Endothelial cell of umbilical vein (primary cell): ENCODE measurements at regions not wholly inside any gene's neighbourhood (a gene's known extent, or its start where the extent isn't known, plus 50 kb on each side); places are given as distances from the start of the nearest gene placed in this dataset.

Experiments
- BruUV-seq: library from RNA; stranded (reverse); fragments of 400-500 nt; replicated peaks from 2 replicates; lab custom pipeline; 2021; lab: Mats Ljungman, UMichigan
- CTCF ChIA-PET: fragments of 300-600, 350-600 bp; sonication (Branson Sonifier 250); formaldehyde crosslinking; loops from one replicate; lab custom pipeline; 2021; ENCODE audit warnings: antibody characterized with exemption, inconsistent platforms; lab: Charles Lee
- POLR2A ChIA-PET: fragments of 300-600, 350-600 bp; sonication (Branson Sonifier 250); formaldehyde crosslinking; loops from one replicate; lab custom pipeline; 2021; ENCODE audit warnings: antibody characterized with exemption, inconsistent platforms; lab: Charles Lee
- DNase-seq: peaks from one replicate; pipeline ENCODE4 v3.0.0-alpha.2; 2011; ENCODE audit warnings: low read depth, low spot score
- FAIRE-seq: peaks from 2 replicates; lab custom pipeline; 2011; peaks lifted over from hg19 to GRCh38; lab: Jason Lieb, UNC
- H2AFZ ChIP-seq: 2 replicates; pipeline ENCODE4 v1.6.0; 2012; ENCODE audit warnings: low read depth, low read length, control low read depth, inconsistent platforms
- H3K27ac ChIP-seq: 2 replicates; pipeline ENCODE4 v1.5.1; 2011; ENCODE audit warnings: low read depth, mild to moderate bottlenecking, control low read depth, low read length, moderate library complexity; ENCODE audit not compliant: insufficient read depth
- H3K27me3 ChIP-seq, 2 experiments: 2 replicates each; pipeline versions ENCODE4 v1.6.0 to v1.6.1; 2011; ENCODE audit warnings: low read length in 2 of 2, mixed read lengths in 1 of 2; ENCODE audit not compliant: control insufficient read depth in 2 of 2, insufficient read depth in 2 of 2
- H3K36me3 ChIP-seq, 2 experiments: 2 replicates in 1 of 2; 3 replicates in 1 of 2; pipeline ENCODE4 v1.5.1; 2011; ENCODE audit warnings: low read length in 2 of 2, mild to moderate bottlenecking in 1 of 2, moderate library complexity in 1 of 2; ENCODE audit not compliant: control insufficient read depth in 2 of 2, insufficient read depth in 2 of 2; ENCODE audit errors: extremely low read depth in 1 of 2
- H3K4me1 ChIP-seq: 3 replicates; pipeline ENCODE4 v1.5.1; 2011; ENCODE audit warnings: mild to moderate bottlenecking, low read length; ENCODE audit not compliant: control insufficient read depth, insufficient read depth; ENCODE audit errors: extremely low read depth
- H3K4me2 ChIP-seq: 2 replicates; pipeline ENCODE4 v1.6.1; 2011; ENCODE audit warnings: low read length, control low read depth, mixed read lengths; ENCODE audit not compliant: insufficient read depth
- H3K4me3 ChIP-seq, 3 experiments: fragments of 200-600 bp in 1 of 3; sonication (generic), shearing (Covaris generic) in 1 of 3; replicated peaks in 1 of 3; 2 replicates each; pipeline ENCODE4 v1.5.1; 2011 to 2016; ENCODE audit warnings: control low read depth in 3 of 3, low read length in 3 of 3, mild to moderate bottlenecking in 2 of 3, inconsistent platforms in 1 of 3, low read depth in 1 of 3, moderate library complexity in 1 of 3; ENCODE audit not compliant: insufficient read depth in 1 of 3
- H3K79me2 ChIP-seq: 2 replicates; pipeline ENCODE4 v1.6.0; 2012; ENCODE audit warnings: low read length, inconsistent platforms; ENCODE audit not compliant: control insufficient read depth, insufficient read depth
- H3K9ac ChIP-seq: replicated peaks from 2 replicates; pipeline ENCODE3; 2011; ENCODE audit warnings: low read length, control low read depth; ENCODE audit not compliant: insufficient read depth; ENCODE audit errors: extremely low read depth
- H3K9me1 ChIP-seq: replicated peaks from 3 replicates; pipeline ENCODE4 v1.6.0; 2011; ENCODE audit warnings: mild to moderate bottlenecking, low read length; ENCODE audit not compliant: control insufficient read depth, insufficient read depth; ENCODE audit errors: extremely low read depth
- H3K9me3 ChIP-seq: replicated peaks from 2 replicates; pipeline ENCODE4 v1.5.1; 2012; ENCODE audit warnings: low read length, inconsistent platforms; ENCODE audit not compliant: control insufficient read depth, insufficient read depth
- H4K20me1 ChIP-seq: replicated peaks from 2 replicates; pipeline ENCODE3; 2011; ENCODE audit warnings: mild to moderate bottlenecking, low read length; ENCODE audit not compliant: control insufficient read depth, insufficient read depth; ENCODE audit errors: extremely low read depth
- CTCF ChIP-seq, 2 donors: IDR thresholded peaks; 1 replicate in 1 of 2; 2 replicates in 1 of 2; pipeline ENCODE4 v1.5.1; 2011; ENCODE audit warnings: low read length in 2 of 2, mild to moderate bottlenecking in 2 of 2, moderate library complexity in 2 of 2, control low read depth in 1 of 2, inconsistent platforms in 1 of 2, low read depth in 1 of 2; ENCODE audit not compliant: insufficient read depth in 1 of 2; ENCODE audit errors: extremely low read depth in 1 of 2
- JUN ChIP-seq: IDR thresholded peaks from 2 replicates; pipeline ENCODE4 v1.6.1; 2011; ENCODE audit warnings: borderline replicate concordance, low read depth; ENCODE audit not compliant: insufficient read length, insufficient read depth
- MAX ChIP-seq: IDR thresholded peaks from 2 replicates; pipeline ENCODE4 v1.6.1; 2011; ENCODE audit not compliant: insufficient read depth, insufficient read length
- POLR2A ChIP-seq: IDR thresholded peaks from 2 replicates; pipeline ENCODE4 v1.6.1; 2012; ENCODE audit warnings: low read depth, mild to moderate bottlenecking, control low read depth, low read length
- dilution Hi-C: fragments of 300-500 bp; cut with MboI; formaldehyde crosslinking; loops from one replicate; pipeline ENCODE4 v1.15.0; 2019; ENCODE audit warnings: low sequenced_read_pairs; ENCODE audit not compliant: extremely low pct_ligation_motif_present
- intact Hi-C: fragments of 100-400 bp; cut with micrococcal nuclease; formaldehyde crosslinking; loops from one replicate; pipeline ENCODE4 v1.10.0; 2022

DNA sequence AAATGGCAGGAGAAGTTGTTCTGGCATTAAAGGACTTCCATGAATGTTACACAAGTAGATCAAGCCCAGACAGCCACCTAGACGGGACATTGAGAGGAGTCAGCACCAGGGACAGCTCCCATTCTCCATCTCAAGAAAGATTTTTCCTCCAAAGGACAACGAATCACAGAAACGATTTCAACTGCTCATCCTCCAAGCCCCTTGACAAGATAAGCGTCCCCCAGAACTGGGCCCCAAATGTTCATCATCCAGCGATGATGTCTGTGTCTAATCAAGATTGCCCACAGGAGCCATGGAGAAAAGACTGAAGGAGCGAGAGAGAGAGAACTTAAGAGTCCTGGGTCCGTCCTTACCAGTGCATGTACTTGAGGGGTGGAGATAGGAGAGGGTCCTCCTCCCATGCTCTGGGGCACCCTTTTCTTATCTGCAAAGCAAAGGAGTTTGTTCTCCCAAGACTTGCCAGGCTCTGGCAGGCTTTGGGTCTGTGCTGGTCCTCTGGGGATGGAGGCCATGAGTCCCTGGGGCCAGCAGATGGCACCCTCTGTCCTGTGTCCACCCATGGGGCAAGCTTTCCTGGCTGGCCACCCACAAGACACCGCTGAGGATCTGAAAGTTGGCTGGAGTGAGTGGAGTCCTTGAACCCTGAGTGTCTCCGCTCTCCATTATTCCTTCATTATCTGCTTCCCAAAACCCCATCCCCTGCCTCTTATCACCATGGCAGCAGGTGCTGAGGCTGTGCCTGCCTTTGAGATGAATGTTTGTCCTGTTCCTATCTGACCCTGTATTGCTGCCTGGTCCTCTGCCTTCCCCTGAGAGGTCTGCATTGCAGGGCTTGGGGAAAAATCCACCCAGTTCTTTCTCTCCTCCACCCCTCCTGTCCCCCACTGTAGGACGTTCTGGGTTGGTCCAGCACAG, 164.6 kb downstream of the ACTL8 start:
- no peak overlapping the region for H2AFZ ChIP-seq
- CTCF ChIA-PET: no interaction called here
- DNase-seq: no peak
- H3K4me1 ChIP-seq: no peaks in the 10 kb centered on the region
- H3K9ac ChIP-seq: no peak overlapping the region
- BruUV-seq: no TSS peak
- H3K4me3 ChIP-seq: no peak overlapping the region
- no peak for TF ChIP-seq JUN
- no peak for TF ChIP-seq MAX
- TF ChIP-seq CTCF (IDR thresholded peaks at IDR 0.05; ENCODE audit: extremely low read depth in 1 of 2, insufficient read depth in 1 of 2, low read depth in 1 of 2, low read length in 2 of 2): no peak
- no peak for TF ChIP-seq POLR2A
- FAIRE-seq: no peak
- no peaks in the 10 kb centered on the region for H3K36me3 ChIP-seq
- H3K79me2 ChIP-seq: no peaks in the 10 kb centered on the region
- intact Hi-C loops: no loop called here
- no peaks in the 10 kb centered on the region for H3K9me3 ChIP-seq
- no peaks in the 10 kb centered on the region for H3K9me1 ChIP-seq
- no peaks in the 10 kb centered on the region for H3K27me3 ChIP-seq
- no peak overlapping the region for H3K4me2 ChIP-seq
- no peak overlapping the region for H3K27ac ChIP-seq
- POLR2A ChIA-PET: no interaction called here
- H4K20me1 ChIP-seq: no peaks in the 10 kb centered on the region
- dilution Hi-C loops: no loop called here
